ENCODE measurements at regions not wholly inside any gene's neighbourhood (a gene's known extent, or its start where the extent isn't known, plus 50 kb on each side); places are given as distances from the start of the nearest gene placed in this dataset.

GRCh38 chr1:2874607-2875480 is 73.4 kb upstream of the TTC34 start:
- TF ChIP-seq CTCF (IDR thresholded peaks at IDR 0.05) = no peak
- no peak for ATAC-seq (ENCODE audit: low FRiP score)
- no peak for DNase-seq (ENCODE audit: low spot score)

- DNase-seq (ENCODE audit: low spot score) (no peak), ATAC-seq (ENCODE audit: low FRiP score) (no peak)
- no peak for TF ChIP-seq CTCF (IDR thresholded peaks at IDR 0.05)
Measured at GRCh38 chr1:2875707-2876561, 74.4 kb upstream of the TTC34 start.

- TF ChIP-seq CTCF (IDR thresholded peaks at IDR 0.05) = no peak
- DNase-seq (ENCODE audit: low spot score) = no peak
- no peak for ATAC-seq (ENCODE audit: low FRiP score)
Measured at GRCh38 chr1:2876846-2877245, 75.4 kb upstream of the TTC34 start.

GRCh38 chr1:2877391-2877790 is 75.9 kb upstream of the TTC34 start:
- DNase-seq (ENCODE audit: low spot score) (no peak), ATAC-seq (ENCODE audit: low FRiP score) (no peak)
- TF ChIP-seq CTCF (IDR thresholded peaks at IDR 0.05) = no peak

GRCh38 chr1:2878591-2878990 is 77.1 kb upstream of the TTC34 start:
- ATAC-seq (ENCODE audit: low FRiP score) = no peak
- TF ChIP-seq CTCF (IDR thresholded peaks at IDR 0.05) = no peak
- DNase-seq (ENCODE audit: low spot score) = no peak

GRCh38 chr1:2879026-2879425 is 77.5 kb upstream of the TTC34 start:
- no peak for TF ChIP-seq CTCF (IDR thresholded peaks at IDR 0.05)
- ATAC-seq (ENCODE audit: low FRiP score) (no peak), DNase-seq (ENCODE audit: low spot score) (no peak)
